ENCODE measurements at regions not wholly inside any gene's neighbourhood (a gene's known extent, or its start where the extent isn't known, plus 50 kb on each side); places are given as distances from the start of the nearest gene placed in this dataset.

DNA sequence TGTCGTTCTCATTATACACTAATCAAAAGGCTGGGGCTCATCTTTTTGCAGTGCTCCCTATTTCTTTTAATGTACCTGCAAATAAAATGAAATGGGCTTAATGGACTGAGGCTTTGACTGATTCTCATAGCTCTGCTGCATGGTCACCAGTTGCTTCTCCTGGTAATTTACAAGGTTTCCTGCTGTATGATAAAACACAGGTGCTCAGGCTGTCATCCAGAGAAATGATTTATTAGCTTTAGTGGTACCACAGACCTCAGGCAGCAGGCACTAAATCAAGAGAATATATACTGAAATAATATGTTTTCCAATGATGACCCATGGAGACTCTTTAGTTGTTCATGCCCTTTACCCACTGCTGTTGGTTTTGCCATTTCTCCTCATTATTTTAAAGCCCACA lies 137.7 kb downstream of the C4orf33 start:
- Histone ChIP-seq H3K27me3 (replicated peaks in 1 of 2; ENCODE audit: control insufficient read depth in 2 of 2, insufficient read depth in 2 of 2, low read length in 1 of 2) (no peaks in the 10 kb centered on the region; a peak in 1 of 4 replicates), H3K9ac (ENCODE audit: control insufficient read depth, insufficient read depth, low read length) (no peak overlapping the region), H3K27ac (ENCODE audit: control insufficient read depth, insufficient read depth) (no peak overlapping the region), H2AFZ (ENCODE audit: control insufficient read depth, low read depth, low read length) (no peak overlapping the region), H3K4me1 (ENCODE audit: control insufficient read depth, insufficient read depth, low read length) (no peaks in the 10 kb centered on the region), H3K36me3 (ENCODE audit: control insufficient read depth in 2 of 2, insufficient read depth in 2 of 2, low read length in 1 of 2) (no peaks in the 10 kb centered on the region), H3K79me2 (ENCODE audit: control insufficient read depth, insufficient read depth, low read length) (no peaks in the 10 kb centered on the region), H3K4me2 (ENCODE audit: control insufficient read depth, insufficient read depth) (no peak overlapping the region), H4K20me1 (ENCODE audit: control insufficient read depth, insufficient read depth) (no peaks in the 10 kb centered on the region), H3K4me3 (no peak overlapping the region), H3K9me3 (replicated peaks; ENCODE audit: control insufficient read depth, insufficient read depth, low read length) (no peaks in the 10 kb centered on the region)
- ChIA-PET RAD21 (ENCODE audit: unreplicated experiment) (no interaction called here), CTCF (no interaction called here), POLR2A (no interaction called here), SMC1A (ENCODE audit: uncharacterized antibody, unreplicated experiment) (no interaction called here)
- FAIRE-seq = no peak
- WGBS (ENCODE audit: insufficient coverage, insufficient replicate concordance, low lambda C conversion rate, missing lambda C conversion rate) = 0% methylated on average over 1 of the region's 1 CpG
- no peak for ATAC-seq
- intact Hi-C loops (cut with micrococcal nuclease; ENCODE audit: unreplicated experiment) = no loop called here
- DNase-seq (ENCODE audit: low read depth, low spot score) = no peak
- BruUV-seq (replicated peaks) = no TSS peak
- in situ Hi-C loops (cut with MboI) = no loop called here
- no peak for TF ChIP-seq ZBTB40 (IDR thresholded peaks at IDR 0.05; ENCODE audit: borderline replicate concordance)
- TF ChIP-seq HSF1 (IDR thresholded peaks at IDR 0.05; ENCODE audit: low read depth, low read length) = no peak
- no peak for TF ChIP-seq ZNF274 (IDR thresholded peaks at IDR 0.05; ENCODE audit: insufficient read depth, insufficient read length)
- TF ChIP-seq SP1 (IDR thresholded peaks at IDR 0.05; ENCODE audit: low read depth, low read length) = no peak
- TF ChIP-seq STAT3 (IDR thresholded peaks at IDR 0.05; ENCODE audit: low read depth, low read length) = no peak
- no peak for TF ChIP-seq KLF5 (IDR thresholded peaks at IDR 0.05; ENCODE audit: partially characterized antibody)
- TF ChIP-seq MLLT1 (IDR thresholded peaks at IDR 0.05) = no peak
- TF ChIP-seq, protein P1, sequence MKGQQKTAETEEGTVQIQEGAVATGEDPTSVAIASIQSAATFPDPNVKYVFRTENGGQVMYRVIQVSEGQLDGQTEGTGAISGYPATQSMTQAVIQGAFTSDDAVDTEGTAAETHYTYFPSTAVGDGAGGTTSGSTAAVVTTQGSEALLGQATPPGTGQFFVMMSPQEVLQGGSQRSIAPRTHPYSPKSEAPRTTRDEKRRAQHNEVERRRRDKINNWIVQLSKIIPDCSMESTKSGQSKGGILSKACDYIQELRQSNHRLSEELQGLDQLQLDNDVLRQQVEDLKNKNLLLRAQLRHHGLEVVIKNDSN (IDR thresholded peaks at IDR 0.05; ENCODE audit: borderline replicate concordance, extremely low read length, insufficient read depth, low read depth, low read length) = no peak
- TF ChIP-seq GABPA (IDR thresholded peaks at IDR 0.05; ENCODE audit: low read depth) = no peak
- TF ChIP-seq, protein P2, sequence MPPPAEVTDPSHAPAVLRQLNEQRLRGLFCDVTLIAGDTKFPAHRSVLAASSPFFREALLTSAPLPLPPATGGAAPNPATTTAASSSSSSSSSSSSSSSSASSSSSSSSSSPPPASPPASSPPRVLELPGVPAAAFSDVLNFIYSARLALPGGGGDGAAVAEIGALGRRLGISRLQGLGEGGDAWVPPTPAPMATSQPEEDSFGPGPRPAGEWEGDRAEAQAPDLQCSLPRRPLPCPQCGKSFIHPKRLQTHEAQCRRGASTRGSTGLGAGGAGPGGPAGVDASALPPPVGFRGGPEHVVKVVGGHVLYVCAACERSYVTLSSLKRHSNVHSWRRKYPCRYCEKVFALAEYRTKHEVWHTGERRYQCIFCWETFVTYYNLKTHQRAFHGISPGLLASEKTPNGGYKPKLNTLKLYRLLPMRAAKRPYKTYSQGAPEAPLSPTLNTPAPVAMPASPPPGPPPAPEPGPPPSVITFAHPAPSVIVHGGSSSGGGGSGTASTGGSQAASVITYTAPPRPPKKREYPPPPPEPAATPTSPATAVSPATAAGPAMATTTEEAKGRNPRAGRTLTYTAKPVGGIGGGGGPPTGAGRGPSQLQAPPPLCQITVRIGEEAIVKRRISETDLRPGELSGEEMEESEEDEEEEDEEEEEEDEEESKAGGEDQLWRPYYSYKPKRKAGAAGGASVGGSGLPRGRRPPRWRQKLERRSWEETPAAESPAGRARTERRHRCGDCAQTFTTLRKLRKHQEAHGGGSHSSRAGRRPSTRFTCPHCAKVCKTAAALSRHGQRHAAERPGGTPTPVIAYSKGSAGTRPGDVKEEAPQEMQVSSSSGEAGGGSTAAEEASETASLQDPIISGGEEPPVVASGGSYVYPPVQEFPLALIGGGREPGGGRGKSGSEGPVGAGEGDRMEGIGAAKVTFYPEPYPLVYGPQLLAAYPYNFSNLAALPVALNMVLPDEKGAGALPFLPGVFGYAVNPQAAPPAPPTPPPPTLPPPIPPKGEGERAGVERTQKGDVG (CRISPR knock-in tag; IDR thresholded peaks at IDR 0.05) = no peak
- TF ChIP-seq FOS (IDR thresholded peaks at IDR 0.05; ENCODE audit: borderline replicate concordance, extremely low read depth, insufficient read length) = no peak
- no peak for TF ChIP-seq JUND (IDR thresholded peaks at IDR 0.05; ENCODE audit: low read depth, low read length)
- no peak for TF ChIP-seq PAX5 (IDR thresholded peaks at IDR 0.05; ENCODE audit: borderline replicate concordance, low read depth, low read length)
- no peak for TF ChIP-seq YY1 (IDR thresholded peaks at IDR 0.05; ENCODE audit: low read depth, low read length)

Data from GM12878 (cell line).